SU-DHL-6 (cell line): ENCODE measurements at regions not wholly inside any gene's neighbourhood (a gene's known extent, or its start where the extent isn't known, plus 50 kb on each side); places are given as distances from the start of the nearest gene placed in this dataset.
"Not testable (repeated sequence)": the region's sequence is repeated elsewhere in the genome, so short reads cannot be mapped to it uniquely, and the experiment has no call there.

Experiments used
- H2AFZ ChIP-seq: fragments of 200-600 bp; sonication (generic); 2 replicates; pipeline ENCODE4 v1.6.1; 2014; ENCODE audit warnings: low read depth, mild to moderate bottlenecking, moderate library complexity, mixed read lengths, antibody characterized with exemption, low read length; ENCODE audit not compliant: severe bottlenecking
- H3F3A ChIP-seq: fragments of 200-600 bp; shearing (Covaris generic); 2 replicates; pipeline ENCODE4 v1.6.0; 2016; ENCODE audit warnings: antibody characterized with exemption, mild to moderate bottlenecking; ENCODE audit not compliant: insufficient read depth
- H3K27ac ChIP-seq: fragments of 200-600 bp; sonication (generic); 2 replicates; pipeline ENCODE4 v1.5.1; 2016; ENCODE audit warnings: low read depth, mild to moderate bottlenecking, low read length, moderate library complexity, mixed read lengths
- H3K27me3 ChIP-seq: fragments of 200-600 bp; sonication (generic), shearing (Covaris generic); 2 replicates; pipeline ENCODE4 v1.6.0; 2014; ENCODE audit warnings: mild to moderate bottlenecking, low read length
- H3K36me3 ChIP-seq: fragments of 200-600 bp; sonication (generic); 2 replicates; pipeline ENCODE4 v1.6.1; 2014; ENCODE audit warnings: mild to moderate bottlenecking, low read length, mixed read lengths
- H3K4me2 ChIP-seq: fragments of 300-600, 200-600 bp; shearing (Covaris generic), sonication (generic); 2 replicates; pipeline ENCODE4 v1.6.0; 2014; ENCODE audit warnings: low read length, low read depth, mild to moderate bottlenecking; ENCODE audit not compliant: poor library complexity, severe bottlenecking
- H3K4me3 ChIP-seq: fragments of 200-600 bp; sonication (generic); 2 replicates; pipeline ENCODE4 v1.5.1; 2014; ENCODE audit warnings: antibody characterized with exemption, low read length, mild to moderate bottlenecking, mixed read lengths; ENCODE audit not compliant: insufficient read depth, poor library complexity, severe bottlenecking
- H3K79me2 ChIP-seq: fragments of 200-600 bp; sonication (generic); 2 replicates; pipeline ENCODE4 v1.6.1; 2014; ENCODE audit warnings: mild to moderate bottlenecking, low read length, moderate library complexity; ENCODE audit not compliant: insufficient read depth
- H3K9ac ChIP-seq: fragments of 200-600 bp; sonication (generic); 2 replicates; pipeline ENCODE4 v1.7.0; 2014; ENCODE audit warnings: mild to moderate bottlenecking, low read length
- H3K9me2 ChIP-seq: fragments of 200-600 bp; sonication (generic); replicated peaks from 2 replicates; pipeline ENCODE4 v1.6.1; 2014; ENCODE audit warnings: low read length; ENCODE audit not compliant: insufficient read depth
- H3K9me3 ChIP-seq: fragments of 200-600 bp; sonication (generic); 2 replicates; pipeline ENCODE4 v1.6.1; 2014; ENCODE audit warnings: low read length, mixed read lengths; ENCODE audit not compliant: insufficient read depth
- H4K20me1 ChIP-seq: fragments of 200-600 bp; sonication (generic); 2 replicates; pipeline ENCODE4 v1.6.1; 2014; ENCODE audit warnings: low read depth, mild to moderate bottlenecking, antibody characterized with exemption, low read length, moderate library complexity, mixed read lengths
- EZH2phosphoT487 ChIP-seq: fragments of 200-600 bp; sonication (generic), shearing (Covaris generic); conservative IDR thresholded peaks from 2 replicates; pipeline ENCODE4 v1.6.1; 2018; ENCODE audit warnings: mild to moderate bottlenecking, antibody characterized with exemption, low read length, moderate library complexity, mixed read lengths
- TF ChIP-seq, protein P1 (sequence below): fragments of 200-600 bp; sonication (generic); IDR thresholded peaks from one replicate; pipeline ENCODE4 v1.5.1; 2017; ENCODE audit warnings: antibody characterized with exemption, mild to moderate bottlenecking, low read length, moderate library complexity; ENCODE audit not compliant: insufficient read depth, poor library complexity, severe bottlenecking

DNA sequence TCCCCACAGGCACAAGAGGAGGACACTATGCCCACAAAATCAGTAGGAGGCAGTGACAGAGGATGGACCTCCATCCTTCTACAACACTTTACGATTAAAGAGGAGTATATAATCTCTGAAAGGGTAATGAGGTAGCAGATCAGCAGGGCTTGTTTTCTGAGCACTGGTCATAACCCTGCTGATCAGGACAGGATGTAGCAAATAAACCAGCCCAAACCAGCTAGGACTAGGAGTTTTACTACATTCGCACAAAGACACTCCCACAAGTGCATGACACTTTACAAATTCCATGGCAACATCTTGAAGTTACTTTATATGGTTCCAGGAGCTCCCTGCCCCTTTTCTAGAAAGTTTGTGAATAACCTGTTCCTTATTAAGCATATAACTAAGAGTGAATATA, 73.3 kb upstream of the CHD6 start:
- Histone ChIP-seq H3K9ac (no peak overlapping the region), H2AFZ (no peak overlapping the region), H3K9me3 (no peaks in the 10 kb centered on the region), H3K27ac (no peak overlapping the region), H4K20me1 (no peaks in the 10 kb centered on the region), H3K27me3 (no peaks in the 10 kb centered on the region), H3K4me3 (no peak overlapping the region), H3K79me2 (no peaks in the 10 kb centered on the region), H3K9me2 (no peaks in the 10 kb centered on the region), H3K4me2 (no peak overlapping the region), H3K36me3 (no peaks in the 10 kb centered on the region), H3F3A (peaks cover 5% of the 10 kb centered on the region; the same call in 1 of the 2 replicates)
- no peak for TF ChIP-seq EZH2phosphoT487
- TF ChIP-seq, protein P1, sequence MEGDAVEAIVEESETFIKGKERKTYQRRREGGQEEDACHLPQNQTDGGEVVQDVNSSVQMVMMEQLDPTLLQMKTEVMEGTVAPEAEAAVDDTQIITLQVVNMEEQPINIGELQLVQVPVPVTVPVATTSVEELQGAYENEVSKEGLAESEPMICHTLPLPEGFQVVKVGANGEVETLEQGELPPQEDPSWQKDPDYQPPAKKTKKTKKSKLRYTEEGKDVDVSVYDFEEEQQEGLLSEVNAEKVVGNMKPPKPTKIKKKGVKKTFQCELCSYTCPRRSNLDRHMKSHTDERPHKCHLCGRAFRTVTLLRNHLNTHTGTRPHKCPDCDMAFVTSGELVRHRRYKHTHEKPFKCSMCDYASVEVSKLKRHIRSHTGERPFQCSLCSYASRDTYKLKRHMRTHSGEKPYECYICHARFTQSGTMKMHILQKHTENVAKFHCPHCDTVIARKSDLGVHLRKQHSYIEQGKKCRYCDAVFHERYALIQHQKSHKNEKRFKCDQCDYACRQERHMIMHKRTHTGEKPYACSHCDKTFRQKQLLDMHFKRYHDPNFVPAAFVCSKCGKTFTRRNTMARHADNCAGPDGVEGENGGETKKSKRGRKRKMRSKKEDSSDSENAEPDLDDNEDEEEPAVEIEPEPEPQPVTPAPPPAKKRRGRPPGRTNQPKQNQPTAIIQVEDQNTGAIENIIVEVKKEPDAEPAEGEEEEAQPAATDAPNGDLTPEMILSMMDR, result no peak

DNA sequence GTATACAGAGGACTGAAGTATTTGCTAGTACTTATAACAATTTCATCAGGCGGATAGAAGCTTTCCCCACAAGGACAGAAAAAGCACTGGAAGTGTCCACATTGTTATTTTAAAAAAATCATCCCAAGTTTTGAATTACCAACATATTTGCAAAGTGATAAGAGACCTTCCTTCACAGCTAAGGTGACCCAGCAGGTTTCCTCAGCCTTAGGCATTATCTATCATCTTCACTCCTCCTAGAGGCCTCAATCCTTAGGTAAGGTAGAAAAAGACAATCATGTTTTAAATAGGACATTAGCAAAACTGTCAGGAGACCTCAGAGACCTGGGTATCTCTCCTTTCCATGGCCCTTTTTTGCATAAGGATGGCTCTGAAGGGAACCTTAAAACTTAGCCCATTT, 72.5 kb upstream of the CHD6 start:
- Histone ChIP-seq H3K79me2 (no peaks in the 10 kb centered on the region), H3K9me3 (no peaks in the 10 kb centered on the region), H3K4me3 (no peak overlapping the region), H3F3A (peaks cover 5% of the 10 kb centered on the region; the same call in 1 of the 2 replicates), H3K27ac (no peak overlapping the region), H4K20me1 (no peaks in the 10 kb centered on the region), H3K36me3 (no peaks in the 10 kb centered on the region), H2AFZ (no peak overlapping the region), H3K9ac (no peak overlapping the region), H3K27me3 (no peaks in the 10 kb centered on the region), H3K4me2 (no peak overlapping the region), H3K9me2 (no peaks in the 10 kb centered on the region)
- TF ChIP-seq, protein P1, result no peak
- no peak for TF ChIP-seq EZH2phosphoT487

DNA sequence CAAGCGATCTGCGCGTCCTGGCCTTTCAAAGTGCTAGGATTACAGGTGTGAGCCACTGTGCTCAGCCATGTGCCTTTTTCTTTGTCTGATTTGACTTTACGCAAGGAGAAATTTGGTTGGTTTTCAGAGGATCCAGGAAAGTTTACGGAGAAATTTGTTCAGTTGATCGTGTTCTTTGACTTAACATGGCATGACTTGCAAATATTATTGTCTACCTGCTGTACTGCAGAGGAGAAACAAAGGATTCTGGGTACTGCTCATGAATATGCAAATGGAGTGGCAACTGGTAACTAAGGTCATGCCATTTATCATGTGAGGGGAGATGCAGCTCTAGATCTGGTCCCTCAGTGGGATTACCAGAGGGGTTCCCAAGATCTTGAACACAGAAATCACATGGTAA, 68.8 kb upstream of the CHD6 start:
- no peaks in the 10 kb centered on the region for H4K20me1 ChIP-seq
- H2AFZ ChIP-seq, result no peak overlapping the region
- H3K27ac ChIP-seq, result no peak overlapping the region
- no peak overlapping the region for H3K9ac ChIP-seq
- no peak overlapping the region for H3K4me3 ChIP-seq
- no peaks in the 10 kb centered on the region for H3K79me2 ChIP-seq
- no peaks in the 10 kb centered on the region for H3K9me2 ChIP-seq
- H3K27me3 ChIP-seq, result no peaks in the 10 kb centered on the region
- no peaks in the 10 kb centered on the region for H3K36me3 ChIP-seq
- no peaks in the 10 kb centered on the region for H3K9me3 ChIP-seq
- H3F3A ChIP-seq, result no peaks in the 10 kb centered on the region
- H3K4me2 ChIP-seq, result no peak overlapping the region
- TF ChIP-seq, protein P1, result no peak
- TF ChIP-seq EZH2phosphoT487, result no peak

DNA sequence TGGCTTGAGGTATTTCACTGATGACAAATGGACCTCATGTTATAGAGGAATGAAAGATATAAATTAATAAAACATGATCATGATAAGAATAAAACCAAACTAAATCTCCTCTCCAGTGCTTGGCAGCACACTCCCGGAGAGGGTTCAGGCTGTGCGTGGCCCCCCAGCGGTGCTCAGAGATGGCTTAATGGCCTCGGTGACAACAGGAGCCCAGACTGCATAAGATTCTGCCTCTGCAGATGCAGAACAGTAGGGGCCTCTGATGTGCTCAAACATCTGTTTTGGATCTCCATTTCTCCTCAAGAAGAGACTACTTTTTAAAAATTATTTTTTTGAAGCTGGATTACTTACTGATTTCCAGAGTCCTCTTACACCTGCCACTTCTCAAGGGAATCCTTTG, 67.0 kb upstream of the CHD6 start:
- not testable (repeated sequence) for H3K9ac ChIP-seq, H3K36me3 ChIP-seq, H3F3A ChIP-seq, H3K4me3 ChIP-seq, H3K4me2 ChIP-seq, H3K9me3 ChIP-seq, H3K9me2 ChIP-seq, H2AFZ ChIP-seq, H4K20me1 ChIP-seq, H3K27ac ChIP-seq, H3K27me3 ChIP-seq, H3K79me2 ChIP-seq
